CD14-positive monocyte (primary cell): ENCODE measurements at regions not wholly inside any gene's neighbourhood (a gene's known extent, or its start where the extent isn't known, plus 50 kb on each side); places are given as distances from the start of the nearest gene placed in this dataset.

Source experiments
- DNase-seq, 3 donors: peaks; one replicate each; pipeline ENCODE4 v3.0.0-alpha.2; 2011 to 2022
- H2AFZ ChIP-seq: 2 replicates; pipeline ENCODE4 v1.6.0; 2012; ENCODE audit warnings: mild to moderate bottlenecking, low read depth, low read length, inconsistent platforms; ENCODE audit not compliant: insufficient read depth, poor library complexity, severe bottlenecking
- H3K27ac ChIP-seq, 2 donors: 1 replicate in 1 of 2; 2 replicates in 1 of 2; pipeline ENCODE4 v1.5.1; 2012 to 2013; ENCODE audit warnings: low read length in 2 of 2, control low read depth in 1 of 2, inconsistent platforms in 1 of 2, low read depth in 1 of 2, mild to moderate bottlenecking in 1 of 2
- H3K27me3 ChIP-seq, 2 donors: one replicate each; pipeline versions ENCODE4 v1.6.0 to v1.6.1; 2011 to 2013; ENCODE audit warnings: low read length in 2 of 2; ENCODE audit not compliant: control insufficient read depth in 2 of 2, insufficient read depth in 2 of 2
- H3K36me3 ChIP-seq, 2 donors: replicated peaks in 1 of 2; 1 replicate in 1 of 2; 2 replicates in 1 of 2; pipeline versions ENCODE4 v1.5.1 to v1.6.1; 2012 to 2013; ENCODE audit warnings: low read length in 2 of 2, control low read depth in 1 of 2, inconsistent platforms in 1 of 2, mild to moderate bottlenecking in 1 of 2; ENCODE audit not compliant: insufficient read depth in 2 of 2, control insufficient read depth in 1 of 2
- H3K4me1 ChIP-seq, 2 donors: 1 replicate in 1 of 2; 2 replicates in 1 of 2; pipeline versions ENCODE4 v1.5.1 to v1.6.1; 2012 to 2013; ENCODE audit warnings: low read length in 2 of 2, control low read depth in 1 of 2, inconsistent platforms in 1 of 2, mild to moderate bottlenecking in 1 of 2, moderate library complexity in 1 of 2; ENCODE audit not compliant: insufficient read depth in 2 of 2, control insufficient read depth in 1 of 2
- H3K4me2 ChIP-seq: replicated peaks from 2 replicates; pipeline ENCODE3; 2012; ENCODE audit warnings: low read length, moderate library complexity, mild to moderate bottlenecking; ENCODE audit not compliant: poor library complexity, severe bottlenecking; ENCODE audit errors: extremely low read depth
- H3K4me3 ChIP-seq, 3 experiments: fragments of 200-600 bp in 1 of 3; sonication (generic) in 1 of 3; replicated peaks in 1 of 3; 1 replicate in 2 of 3; 2 replicates in 1 of 3; pipeline ENCODE4 v1.5.1; 2011 to 2013; ENCODE audit warnings: low read length in 3 of 3, mild to moderate bottlenecking in 3 of 3, control low read depth in 2 of 3, low read depth in 2 of 3, inconsistent platforms in 1 of 3, moderate library complexity in 1 of 3
- H3K79me2 ChIP-seq: 2 replicates; pipeline ENCODE4 v1.6.0; 2012; ENCODE audit warnings: mild to moderate bottlenecking, control low read depth, inconsistent platforms, low read length, moderate library complexity; ENCODE audit not compliant: insufficient read depth
- H3K9ac ChIP-seq: 2 replicates; pipeline ENCODE4 v1.6.0; 2017; ENCODE audit warnings: low read length, mild to moderate bottlenecking; ENCODE audit not compliant: insufficient read depth, poor library complexity, severe bottlenecking
- H3K9me3 ChIP-seq, 2 donors: replicated peaks in 1 of 2; 1 replicate in 1 of 2; 2 replicates in 1 of 2; pipeline versions ENCODE4 v1.5.1 to v1.6.1; 2012 to 2013; ENCODE audit warnings: low read length in 2 of 2, control low read depth in 1 of 2; ENCODE audit not compliant: control insufficient read depth in 1 of 2, insufficient read depth in 1 of 2
- H4K20me1 ChIP-seq: 2 replicates; pipeline ENCODE4 v1.6.0; 2012; ENCODE audit warnings: mild to moderate bottlenecking, low read length, control low read depth, moderate library complexity; ENCODE audit not compliant: insufficient read depth
- H3K27ac Mint-ChIP-seq, 7 donors: one replicate each; pipeline ENCODE4 v1.8.0; 2020; ENCODE audit warnings: mild to moderate bottlenecking in 7 of 7, mixed read lengths in 7 of 7, moderate library complexity in 6 of 7, inconsistent platforms in 2 of 7
- H3K27me3 Mint-ChIP-seq, 3 donors: one replicate each; pipeline ENCODE4 v1.8.0; 2021 to 2022; ENCODE audit warnings: low read depth in 3 of 3, mild to moderate bottlenecking in 3 of 3, mixed read lengths in 3 of 3, moderate library complexity in 3 of 3, inconsistent platforms in 1 of 3
- H3K36me3 Mint-ChIP-seq, 2 donors: one replicate each; pipeline ENCODE4 v1.8.0; 2020; ENCODE audit warnings: mixed read lengths in 2 of 2, inconsistent platforms in 1 of 2, mild to moderate bottlenecking in 1 of 2
- H3K4me1 Mint-ChIP-seq: one replicate; pipeline ENCODE4 v1.8.0; 2020; ENCODE audit warnings: mild to moderate bottlenecking, mixed read lengths
- H3K4me3 Mint-ChIP-seq, 2 donors: one replicate each; pipeline ENCODE4 v1.8.0; 2020; ENCODE audit warnings: mild to moderate bottlenecking in 2 of 2, mixed read lengths in 2 of 2, moderate library complexity in 1 of 2
- H3K9me3 Mint-ChIP-seq, 7 donors: one replicate each; pipeline ENCODE4 v1.8.0; 2020 to 2022; ENCODE audit warnings: mixed read lengths in 7 of 7, mild to moderate bottlenecking in 6 of 7, moderate library complexity in 6 of 7, inconsistent platforms in 2 of 7
- CTCF ChIP-seq: fragments of 200-600 bp; IDR thresholded peaks from one replicate; pipeline ENCODE4 v1.8.0; 2022; ENCODE audit warnings: antibody characterized with exemption, mild to moderate bottlenecking
- WGBS: methylation state at CpG from one replicate; pipeline ENCODE4 v1.1.5; 2013; ENCODE audit warnings: missing lambda C conversion rate; ENCODE audit not compliant: insufficient coverage; 5-methylcytosine and 5-hydroxymethylcytosine counted together
- intact Hi-C, 2 donors: fragments of 100-400 bp; cut with micrococcal nuclease; formaldehyde crosslinking; loops; one replicate each; pipeline versions ENCODE4 v1.15.0 to v1.15.1; 2023

GRCh38 chr20:17871886-17872285, 96.7 kb downstream of the SNX5 start:
- no peaks in the 10 kb centered on the region for H3K9me3 ChIP-seq
- no peaks in the 10 kb centered on the region for H3K79me2 ChIP-seq
- H3K4me3 ChIP-seq = no peak overlapping the region
- no peak overlapping the region for H3K4me3 Mint-ChIP-seq
- no peak overlapping the region for H3K27ac ChIP-seq
- no peak for TF ChIP-seq CTCF
- H3K36me3 ChIP-seq = no peaks in the 10 kb centered on the region
- H3K36me3 Mint-ChIP-seq = no peaks in the 10 kb centered on the region
- H4K20me1 ChIP-seq = no peaks in the 10 kb centered on the region
- intact Hi-C loops = no loop called here
- H3K27me3 ChIP-seq = no peaks in the 10 kb centered on the region
- H3K4me2 ChIP-seq = no peak overlapping the region
- peaks cover 18% of the 10 kb centered on the region for H3K4me1 Mint-ChIP-seq
- WGBS = 13% methylated on average over 4 of the region's 4 CpGs
- no peak overlapping the region for H3K9ac ChIP-seq
- DNase-seq = no peak
- H3K27me3 Mint-ChIP-seq = peaks cover 5 to 11% (median 5%) of the 10 kb centered on the region in 3 donors
- H2AFZ ChIP-seq = peak overlapping the region; percentile 7
- peak overlapping the region in 1 of 7 donors; percentile 35 for H3K27ac Mint-ChIP-seq
- H3K4me1 ChIP-seq = no peaks in the 10 kb centered on the region
- peaks cover 0 to 3% (median 0%) of the 10 kb centered on the region in 7 donors for H3K9me3 Mint-ChIP-seq

GRCh38 chr20:17871181-17871580, 97.4 kb downstream of the SNX5 start:
- no CpG with 5 or more reads among the region's 2 CpGs for WGBS
- Histone ChIP-seq H2AFZ (no peak overlapping the region), H3K79me2 (no peaks in the 10 kb centered on the region), H3K4me3 (no peak overlapping the region), H3K9ac (no peak overlapping the region), H3K27me3 (no peaks in the 10 kb centered on the region), H3K36me3 (no peaks in the 10 kb centered on the region), H3K9me3 (no peaks in the 10 kb centered on the region), H4K20me1 (no peaks in the 10 kb centered on the region), H3K27ac (no peak overlapping the region), H3K4me2 (no peak overlapping the region), H3K4me1 (no peaks in the 10 kb centered on the region)
- no peak overlapping the region for H3K4me3 Mint-ChIP-seq
- H3K4me1 Mint-ChIP-seq = peaks cover 15% of the 10 kb centered on the region
- H3K36me3 Mint-ChIP-seq = no peaks in the 10 kb centered on the region
- intact Hi-C loops = no loop called here
- no peak for DNase-seq
- H3K27me3 Mint-ChIP-seq = peaks cover 5 to 11% (median 5%) of the 10 kb centered on the region in 3 donors
- TF ChIP-seq CTCF = no peak
- H3K27ac Mint-ChIP-seq = no peak overlapping the region
- H3K9me3 Mint-ChIP-seq = peaks cover 0 to 3% (median 0%) of the 10 kb centered on the region in 7 donors
